ENCODE measurements at regions not wholly inside any gene's neighbourhood (a gene's known extent, or its start where the extent isn't known, plus 50 kb on each side); places are given as distances from the start of the nearest gene placed in this dataset.

DNA sequence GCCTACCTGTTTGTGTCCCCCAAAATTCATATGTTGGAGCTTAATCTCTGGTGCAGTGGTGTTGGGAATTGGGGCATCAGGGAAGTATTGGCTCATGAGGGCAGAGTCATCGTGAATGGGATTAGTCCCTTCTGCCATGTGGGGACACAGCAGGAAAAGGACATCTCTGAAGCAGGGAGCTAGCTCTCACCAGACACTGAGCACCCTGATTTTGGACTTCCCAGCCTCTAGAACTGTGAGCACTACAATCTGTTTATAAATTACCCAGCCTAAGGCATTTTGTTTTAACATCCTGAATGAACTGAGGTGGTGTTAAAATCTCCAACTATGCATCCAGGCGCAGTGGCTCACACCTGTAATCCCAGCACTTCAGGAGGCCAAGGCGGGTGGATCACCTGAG lies 206.0 kb downstream of the SEC14L1 start:
- H3K79me2 ChIP-seq (ENCODE audit: control insufficient read depth in 1 of 2, insufficient read depth in 2 of 2, low read length in 2 of 2) = no peaks in the 10 kb centered on the region
- H3K56ac ChIP-seq (replicated peaks; ENCODE audit: insufficient read length, low read depth, low read length) = no peak overlapping the region
- H4K8ac ChIP-seq (ENCODE audit: extremely low read depth, insufficient read depth, low read length) = no peak overlapping the region
- no peaks in the 10 kb centered on the region; a peak in 1 of 8 replicates for H3K36me3 ChIP-seq (ENCODE audit: control insufficient read depth in 2 of 4, insufficient read depth in 4 of 4, low read length in 3 of 4)
- no peaks in the 10 kb centered on the region for H4K20me1 ChIP-seq (replicated peaks in 1 of 2; ENCODE audit: control insufficient read depth in 1 of 2, insufficient read depth in 2 of 2, low read length in 2 of 2)
- FAIRE-seq (no peak), DNase-seq (ENCODE audit: low read depth in 1 of 2, low spot score in 2 of 2) (no peak)
- no peak overlapping the region for H3K23ac ChIP-seq (ENCODE audit: insufficient read length)
- no peak overlapping the region for H4K5ac ChIP-seq (ENCODE audit: insufficient read length, low read depth, low read length)
- no peak overlapping the region for H3K9ac ChIP-seq (replicated peaks in 1 of 4; ENCODE audit: extremely low read depth in 1 of 4, low read depth in 3 of 4, low read length in 3 of 4)
- CTCF ChIA-PET (ENCODE audit: partially characterized antibody) = interaction anchor here (0.7 to 2.5 kb wide), 10 partner anchors 9 to 148 kb away, joined by 3 to 10 read pairs (median 4); no protein-coding TSS in a partner anchor
- H2AFZ ChIP-seq (ENCODE audit: low read length) = no peak overlapping the region
- H2BK20ac ChIP-seq (ENCODE audit: low read length) = no peak overlapping the region
- H3K79me1 ChIP-seq (ENCODE audit: low read depth, low read length) = peaks cover 3% of the 10 kb centered on the region; the same call in 1 of the 2 replicates
- peaks cover 0 to 10% (median 5%) of the 10 kb centered on the region in 4 experiments; a peak in 6 of 7 replicates for H3K4me1 ChIP-seq (replicated peaks in 1 of 4; ENCODE audit: control insufficient read depth in 3 of 4, insufficient read depth in 4 of 4, low read length in 3 of 4)
- POLR2A ChIA-PET (ENCODE audit: partially characterized antibody) = interaction anchor here (1.4 kb wide), 1 partner anchor 8 kb away, joined by 4 read pairs; no protein-coding TSS in a partner anchor
- no peak overlapping the region for H3K4ac ChIP-seq (replicated peaks; ENCODE audit: insufficient read length, low read depth, low read length)
- no peak overlapping the region for H2BK5ac ChIP-seq (ENCODE audit: low read depth, low read length)
- H3K4me3 ChIP-seq (ENCODE audit: extremely low read depth in 1 of 4, insufficient read depth in 2 of 4, low read depth in 3 of 4, low read length in 4 of 4) = no peak overlapping the region
- WGBS, 2 experiments (ENCODE audit: extremely low coverage in 1 of 2, insufficient coverage in 1 of 2, insufficient read length in 1 of 2, insufficient replicate concordance in 2 of 2, low coverage in 1 of 2, low lambda C conversion rate in 2 of 2, missing lambda C conversion rate in 1 of 2) = 99% methylated on average over 3 of the region's 3 CpGs; no CpG with 5 or more reads in 1 of the 2 experiments
- no peak overlapping the region for H3K14ac ChIP-seq (ENCODE audit: insufficient read length)
- no peaks in the 10 kb centered on the region for H3K27me3 ChIP-seq (replicated peaks in 1 of 4; ENCODE audit: control insufficient read depth in 3 of 4, extremely low read depth in 1 of 4, insufficient read depth in 3 of 4, low read length in 3 of 4)
- peaks cover 0 to 5% of the 10 kb centered on the region in 2 experiments; a peak in 2 of 4 replicates for H3K9me3 ChIP-seq (ENCODE audit: insufficient read depth in 2 of 2, low read depth in 1 of 2, low read length in 1 of 2)
- H4K91ac ChIP-seq (replicated peaks; ENCODE audit: insufficient read length, low read length) = no peak overlapping the region
- no peak overlapping the region for H2BK120ac ChIP-seq (replicated peaks; ENCODE audit: low read depth, low read length)
- H3K18ac ChIP-seq (ENCODE audit: extremely low read depth, low read length) = no peak overlapping the region
- no peak overlapping the region for H2BK12ac ChIP-seq (ENCODE audit: low read depth, low read length)
- H3K4me2 ChIP-seq (ENCODE audit: insufficient read depth in 1 of 2, low read depth in 2 of 2, low read length in 2 of 2) = no peak overlapping the region
- no peak overlapping the region for H2AK5ac ChIP-seq (ENCODE audit: low read depth, low read length)
- no peak overlapping the region for H2BK15ac ChIP-seq (ENCODE audit: low read length)
- H3K27ac ChIP-seq (ENCODE audit: low read depth, low read length) = no peak overlapping the region
- H3K23me2 ChIP-seq (ENCODE audit: low read depth, low read length) = no peaks in the 10 kb centered on the region
- TF ChIP-seq EP300 (IDR thresholded peaks at IDR 0.05; ENCODE audit: borderline replicate concordance in 1 of 2, low read depth in 2 of 2, low read length in 2 of 2) (no peak), HDAC6 (IDR thresholded peaks at IDR 0.05; ENCODE audit: low read depth, low read length) (no peak), CREB1 (IDR thresholded peaks at IDR 0.05) (no peak), CTBP2 (IDR thresholded peaks at IDR 0.05; ENCODE audit: borderline replicate concordance, insufficient read depth, insufficient read length, low read length) (no peak), ZNF274 (IDR thresholded peaks at IDR 0.05; ENCODE audit: borderline replicate concordance, extremely low read depth, low read length) (no peak), SP4 (IDR thresholded peaks at IDR 0.05; ENCODE audit: low read length) (no peak)
- TF ChIP-seq, protein P1, sequence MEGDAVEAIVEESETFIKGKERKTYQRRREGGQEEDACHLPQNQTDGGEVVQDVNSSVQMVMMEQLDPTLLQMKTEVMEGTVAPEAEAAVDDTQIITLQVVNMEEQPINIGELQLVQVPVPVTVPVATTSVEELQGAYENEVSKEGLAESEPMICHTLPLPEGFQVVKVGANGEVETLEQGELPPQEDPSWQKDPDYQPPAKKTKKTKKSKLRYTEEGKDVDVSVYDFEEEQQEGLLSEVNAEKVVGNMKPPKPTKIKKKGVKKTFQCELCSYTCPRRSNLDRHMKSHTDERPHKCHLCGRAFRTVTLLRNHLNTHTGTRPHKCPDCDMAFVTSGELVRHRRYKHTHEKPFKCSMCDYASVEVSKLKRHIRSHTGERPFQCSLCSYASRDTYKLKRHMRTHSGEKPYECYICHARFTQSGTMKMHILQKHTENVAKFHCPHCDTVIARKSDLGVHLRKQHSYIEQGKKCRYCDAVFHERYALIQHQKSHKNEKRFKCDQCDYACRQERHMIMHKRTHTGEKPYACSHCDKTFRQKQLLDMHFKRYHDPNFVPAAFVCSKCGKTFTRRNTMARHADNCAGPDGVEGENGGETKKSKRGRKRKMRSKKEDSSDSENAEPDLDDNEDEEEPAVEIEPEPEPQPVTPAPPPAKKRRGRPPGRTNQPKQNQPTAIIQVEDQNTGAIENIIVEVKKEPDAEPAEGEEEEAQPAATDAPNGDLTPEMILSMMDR (IDR thresholded peaks at IDR 0.05; ENCODE audit: control extremely low read depth in 1 of 3, insufficient read depth in 1 of 3, low read depth in 1 of 3, low read length in 3 of 3) = no peak
- TF ChIP-seq, protein P2, sequence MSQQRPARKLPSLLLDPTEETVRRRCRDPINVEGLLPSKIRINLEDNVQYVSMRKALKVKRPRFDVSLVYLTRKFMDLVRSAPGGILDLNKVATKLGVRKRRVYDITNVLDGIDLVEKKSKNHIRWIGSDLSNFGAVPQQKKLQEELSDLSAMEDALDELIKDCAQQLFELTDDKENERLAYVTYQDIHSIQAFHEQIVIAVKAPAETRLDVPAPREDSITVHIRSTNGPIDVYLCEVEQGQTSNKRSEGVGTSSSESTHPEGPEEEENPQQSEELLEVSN (IDR thresholded peaks at IDR 0.05) = no peak
